K562 (cell line): ENCODE measurements at regions not wholly inside any gene's neighbourhood (a gene's known extent, or its start where the extent isn't known, plus 50 kb on each side); places are given as distances from the start of the nearest gene placed in this dataset.

ENCODE experiments used
- ATAC-seq: fragments of 200-7000 bp; cut with Tn5 transposase; 3 replicates; pipeline ENCODE4 v1.9.1; 2020; ENCODE audit warnings: moderate library complexity
- BruUV-seq: library from RNA; stranded (reverse); fragments of 400-500 nt; replicated peaks from 2 replicates; lab custom pipeline; 2021; lab: Mats Ljungman, UMichigan
- CTCF ChIA-PET: fragments of 300-600 bp; formaldehyde crosslinking; extraction: SDS; loops from one replicate; lab custom pipeline; 2021; ENCODE audit warnings: low intra/inter-chr PET ratio; lab: Yijun Ruan, JAX
- POLR2A ChIA-PET: fragments of 300-600, 350-650 bp; sonication (Branson Sonifier 250); formaldehyde crosslinking; extraction: SDS; loops from one replicate; lab custom pipeline; 2021; ENCODE audit warnings: antibody characterized with exemption, inconsistent platforms; lab: Yijun Ruan, JAX
- DNase-seq, 4 experiments: peaks; one replicate each; pipeline versions ENCODE4 v3.0.0 to v3.0.0-alpha.2; 2011 to 2018; ENCODE audit warnings: low spot score in 3 of 4, mixed read lengths in 3 of 4; ENCODE audit errors: extremely low read depth in 1 of 4
- FAIRE-seq: peaks from 2 replicates; lab custom pipeline; 2011; peaks lifted over from hg19 to GRCh38; lab: Jason Lieb, UNC
- H2AFZ ChIP-seq: 2 replicates; pipeline ENCODE4 v1.6.0; 2011; ENCODE audit warnings: low read depth, low read length, control low read depth, inconsistent platforms
- H3K27ac ChIP-seq: fragments of 200-600 bp; 3 replicates; pipeline ENCODE4 v1.8.0; 2011; ENCODE audit warnings: low read depth, mild to moderate bottlenecking, control low read depth, inconsistent platforms, low read length, moderate library complexity, mixed read lengths; ENCODE audit errors: extremely low read depth
- H3K27me3 ChIP-seq, 2 experiments: fragments of 300-600 bp in 1 of 2; 2 replicates in 1 of 2; 3 replicates in 1 of 2; pipeline versions ENCODE4 v1.6.0 to v1.8.0; 2011; ENCODE audit warnings: inconsistent platforms in 2 of 2, low read length in 2 of 2, mild to moderate bottlenecking in 1 of 2, mixed read lengths in 1 of 2, moderate library complexity in 1 of 2; ENCODE audit not compliant: control insufficient read depth in 2 of 2, insufficient read depth in 2 of 2
- H3K36me3 ChIP-seq: fragments of 300-600 bp; 3 replicates; pipeline ENCODE4 v1.8.0; 2011; ENCODE audit warnings: mild to moderate bottlenecking, low read length, inconsistent platforms; ENCODE audit not compliant: control insufficient read depth, insufficient read depth
- H3K4me1 ChIP-seq, 2 experiments: fragments of 200-600 bp in 1 of 2; replicated peaks in 1 of 2; 2 replicates in 1 of 2; 3 replicates in 1 of 2; pipeline versions ENCODE4 v1.5.1 to v1.8.0; 2011; ENCODE audit warnings: inconsistent platforms in 2 of 2, low read length in 2 of 2, mild to moderate bottlenecking in 1 of 2, mixed read lengths in 1 of 2, moderate library complexity in 1 of 2; ENCODE audit not compliant: control insufficient read depth in 2 of 2, insufficient read depth in 2 of 2
- H3K4me2 ChIP-seq: 2 replicates; pipeline ENCODE4 v1.6.1; 2011; ENCODE audit warnings: low read length, control low read depth, inconsistent platforms, mixed read lengths; ENCODE audit not compliant: insufficient read depth
- H3K4me3 ChIP-seq: fragments of 200-600 bp; sonication (generic), shearing (Covaris generic); 2 replicates; pipeline ENCODE4 v1.5.1; 2016; ENCODE audit warnings: control low read depth, inconsistent platforms
- H3K79me2 ChIP-seq: fragments of 200-600 bp; 3 replicates; pipeline ENCODE4 v1.8.0; 2011; ENCODE audit warnings: low read length, inconsistent platforms; ENCODE audit not compliant: control insufficient read depth, insufficient read depth
- H3K9ac ChIP-seq, 2 experiments: 2 replicates each; pipeline versions ENCODE4 v1.6.0 to v1.6.1; 2011; ENCODE audit warnings: low read depth in 2 of 2, low read length in 2 of 2, control low read depth in 1 of 2, inconsistent platforms in 1 of 2, mild to moderate bottlenecking in 1 of 2, mixed read lengths in 1 of 2; ENCODE audit not compliant: insufficient read depth in 1 of 2
- H3K9me1 ChIP-seq: one replicate; pipeline ENCODE4 v1.6.0; 2011; ENCODE audit warnings: inconsistent platforms, mild to moderate bottlenecking, low read length, moderate library complexity; ENCODE audit not compliant: control insufficient read depth, insufficient read depth
- H3K9me3 ChIP-seq: replicated peaks from 2 replicates; pipeline ENCODE4 v1.5.1; 2011; ENCODE audit warnings: low read depth, low read length, inconsistent platforms; ENCODE audit not compliant: control insufficient read depth, insufficient read depth
- H4K20me1 ChIP-seq: replicated peaks from 2 replicates; pipeline ENCODE4 v1.6.1; 2011; ENCODE audit warnings: low read length, inconsistent platforms, mixed read lengths; ENCODE audit not compliant: control insufficient read depth, insufficient read depth
- ADNP ChIP-seq: fragments of 200-800 bp; sonication (Bioruptor generic); IDR thresholded peaks from 2 replicates; pipeline ENCODE4 v1.6.1; 2016; ENCODE audit warnings: missing genetic modification characterization, missing compliant biosample characterization
- BCOR ChIP-seq: fragments of 450-650 bp; IDR thresholded peaks from 2 replicates; pipeline ENCODE4 v1.6.1; 2016
- BMI1 ChIP-seq: fragments of 150-350 bp; IDR thresholded peaks from 2 replicates; pipeline ENCODE4 v1.6.1; 2014; ENCODE audit warnings: low read length
- BRCA1 ChIP-seq, 2 experiments: fragments of 450-650 bp in 1 of 2; sonication (generic) in 1 of 2; formaldehyde crosslinking in 1 of 2; IDR thresholded peaks; 2 replicates each; pipeline versions ENCODE4 v1.5.0 to v1.6.1; 2017 to 2020; ENCODE audit warnings: mild to moderate bottlenecking in 1 of 2, missing genetic modification reagents in 1 of 2
- CBFB ChIP-seq: sonication (generic); formaldehyde crosslinking; IDR thresholded peaks from 2 replicates; pipeline ENCODE4 v1.4.0; 2020; ENCODE audit warnings: mild to moderate bottlenecking, missing genetic modification reagents
- DDX20 ChIP-seq: fragments of 450-650 bp; IDR thresholded peaks from 2 replicates; pipeline ENCODE4 v1.6.1; 2016; ENCODE audit warnings: missing genetic modification characterization, low read depth, mild to moderate bottlenecking, missing compliant biosample characterization, moderate library complexity
- KDM1A ChIP-seq, 2 experiments: fragments of 450-650 bp; IDR thresholded peaks; 2 replicates each; pipeline ENCODE4 v1.6.1; 2016; ENCODE audit warnings: mild to moderate bottlenecking in 2 of 2
- NELFE ChIP-seq: IDR thresholded peaks from 2 replicates; pipeline ENCODE4 v1.6.1; 2011; ENCODE audit warnings: mild to moderate bottlenecking; ENCODE audit not compliant: insufficient read depth, insufficient read length
- NFXL1 ChIP-seq: fragments of 450-650 bp; formaldehyde crosslinking; IDR thresholded peaks from 2 replicates; pipeline ENCODE4 v1.4.0; 2021; ENCODE audit warnings: mild to moderate bottlenecking
- POLR2AphosphoS5 ChIP-seq: IDR thresholded peaks from 2 replicates; pipeline ENCODE4 v1.6.1; 2011; ENCODE audit warnings: mild to moderate bottlenecking, low read depth, low read length, moderate library complexity; ENCODE audit not compliant: control insufficient read depth, insufficient read depth
- SMARCA5 ChIP-seq: fragments of 450-650 bp; IDR thresholded peaks from 2 replicates; pipeline ENCODE4 v1.6.1; 2016
- TARDBP ChIP-seq: fragments of 450-650 bp; IDR thresholded peaks from 2 replicates; pipeline ENCODE4 v1.6.1; 2016
- ZNF282 ChIP-seq: sonication (generic); formaldehyde crosslinking; IDR thresholded peaks from 2 replicates; pipeline ENCODE4 v1.8.1; 2023; ENCODE audit warnings: missing genetic modification reagents
- ZNF57 ChIP-seq: fragments of 450-650 bp; formaldehyde crosslinking; IDR thresholded peaks from 2 replicates; pipeline ENCODE4 v1.4.0; 2020; ENCODE audit warnings: mild to moderate bottlenecking, moderate library complexity
- ZNF699 ChIP-seq: fragments of 250-450 bp; sonication (Bioruptor Pico); IDR thresholded peaks from 2 replicates; pipeline ENCODE4 v1.8.0; 2021; ENCODE audit warnings: mild to moderate bottlenecking, moderate library complexity; ENCODE audit not compliant: insufficient replicate concordance
- WGBS: fragments of 100-300 bp; shearing (Covaris generic); methylation state at CpG from one replicate; pipeline ENCODE4 v1.1.6; 2016; ENCODE audit warnings: low coverage, mixed read lengths; ENCODE audit not compliant: insufficient coverage; ENCODE audit errors: missing lambda C conversion rate; 5-methylcytosine and 5-hydroxymethylcytosine counted together
- in situ Hi-C: fragments of 300-500 bp; cut with MboI; formaldehyde crosslinking; loops from 4 replicates; pipeline ENCODE4 v1.15.0; 2018; ENCODE audit warnings: inconsistent platforms, mixed read lengths
- intact Hi-C: fragments of 100-400 bp; cut with micrococcal nuclease; formaldehyde crosslinking; loops from 2 replicates; pipeline ENCODE4 v1.14.2; 2022
- TF ChIP-seq, protein P1 (sequence below): sonication (generic); formaldehyde crosslinking; IDR thresholded peaks from 2 replicates; pipeline ENCODE4 v1.8.0; 2022; ENCODE audit warnings: mild to moderate bottlenecking, missing genetic modification reagents, borderline replicate concordance
- TF ChIP-seq, protein P2 (sequence below): fragments of 450-650 bp; formaldehyde crosslinking; IDR thresholded peaks from 2 replicates; pipeline ENCODE4 v1.4.0; 2020; ENCODE audit warnings: mild to moderate bottlenecking, mixed read lengths
- TF ChIP-seq, protein P3 (sequence below): sonication (generic); formaldehyde crosslinking; IDR thresholded peaks from 2 replicates; pipeline ENCODE4 v1.8.1; 2023; ENCODE audit warnings: mild to moderate bottlenecking, missing genetic modification reagents

DNA sequence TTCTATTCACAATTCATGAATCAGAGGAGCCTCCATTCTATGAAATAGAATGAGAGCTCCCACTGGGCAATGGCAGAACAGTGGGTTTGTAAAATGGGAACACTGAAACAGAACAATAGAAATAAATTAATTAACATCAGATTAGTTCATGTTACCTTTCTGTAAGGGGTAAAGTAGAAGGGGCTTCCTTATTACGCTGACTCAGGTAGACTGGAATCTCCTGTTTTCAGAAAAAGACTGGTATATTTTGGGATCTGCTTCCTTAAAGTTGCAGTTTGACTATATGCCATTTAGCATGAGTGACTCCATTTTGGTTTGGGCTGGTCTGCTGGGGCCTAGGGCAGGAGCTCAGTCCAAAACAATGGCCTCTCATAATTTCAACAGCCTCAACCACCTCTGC is 52.8 kb upstream of the ZFAND3 start (continued):
- TF ChIP-seq DDX20 (no peak), CBFB (CRISPR knock-in tag) (no peak), BMI1 (no peak), ZNF57 (CRISPR knock-in tag) (no peak), BRCA1 (IDR thresholded peaks at IDR 0.05) (no peak), BRCA1 (CRISPR knock-in tag; IDR thresholded peaks at IDR 0.05) (no peak), NELFE (no peak), NFXL1 (CRISPR knock-in tag) (no peak), POLR2AphosphoS5 (no peak)

DNA sequence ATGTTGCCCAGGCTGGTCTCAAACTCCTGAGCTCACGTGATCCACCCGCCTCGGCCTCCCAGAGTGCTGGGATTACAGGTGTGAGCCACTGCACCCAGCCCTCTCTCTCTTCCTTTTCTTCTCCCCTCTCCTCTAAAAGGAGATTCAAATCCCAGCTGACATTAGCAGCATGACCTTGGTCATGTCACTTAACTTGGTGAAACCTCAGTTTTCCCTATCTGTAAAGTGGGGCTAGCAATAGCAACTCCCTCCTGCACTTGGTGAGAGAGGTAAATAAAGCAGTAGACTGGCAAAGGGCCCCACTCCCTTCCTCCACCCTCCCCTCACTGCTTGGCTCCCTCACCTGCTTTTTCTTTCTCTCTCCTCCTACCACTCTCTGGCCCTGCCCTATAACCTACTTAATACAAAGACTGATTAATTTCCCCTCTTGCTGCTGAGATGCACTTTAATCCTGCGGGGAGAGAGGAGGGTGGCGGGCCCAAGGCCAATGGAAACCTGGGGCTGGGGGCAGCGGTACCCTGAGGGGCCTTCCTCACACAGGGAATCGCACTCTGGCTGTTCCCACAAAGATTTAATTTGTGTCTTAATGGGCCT is 54.2 kb upstream of the ZFAND3 start:
- in situ Hi-C loops (no loop called here), intact Hi-C loops (no loop called here)
- BruUV-seq = no TSS peak
- Histone ChIP-seq H3K9ac (no peak overlapping the region), H3K27me3 (peaks cover 29 to 45% of the 10 kb centered on the region in 2 experiments), H3K36me3 (no peaks in the 10 kb centered on the region), H3K4me3 (no peak overlapping the region), H2AFZ (no peak overlapping the region), H3K4me1 (no peaks in the 10 kb centered on the region), H3K9me1 (no peaks in the 10 kb centered on the region), H3K79me2 (no peaks in the 10 kb centered on the region), H3K9me3 (no peaks in the 10 kb centered on the region), H4K20me1 (peaks cover under 1% of the 10 kb centered on the region), H3K4me2 (no peak overlapping the region), H3K27ac (no peak overlapping the region)
- FAIRE-seq = no peak
- WGBS = 0% methylated on average over 7 of the region's 7 CpGs
- ChIA-PET CTCF (no interaction called here), POLR2A (interaction anchor here (0.9 kb wide), 1 partner anchor 54 kb away, joined by 3 read pairs; the partner anchor contains the start of gene ZFAND3)
- ATAC-seq = no peak
- DNase-seq = no peak
- TF ChIP-seq BCOR (peak; percentile 71), SMARCA5 (0 out of 2 replicates have a peak, but pooled peaks have one; percentile 28), ZNF282 (CRISPR knock-in tag) (no peak), ADNP (tag) (0 out of 2 replicates have a peak, but pooled peaks have one; percentile 26), ZNF699 (CRISPR knock-in tag) (no peak), TARDBP (no peak), KDM1A (IDR thresholded peaks at IDR 0.05) (peak; percentile 25 to 56; a peak in 2 of 4 replicates)
- TF ChIP-seq, protein P1, sequence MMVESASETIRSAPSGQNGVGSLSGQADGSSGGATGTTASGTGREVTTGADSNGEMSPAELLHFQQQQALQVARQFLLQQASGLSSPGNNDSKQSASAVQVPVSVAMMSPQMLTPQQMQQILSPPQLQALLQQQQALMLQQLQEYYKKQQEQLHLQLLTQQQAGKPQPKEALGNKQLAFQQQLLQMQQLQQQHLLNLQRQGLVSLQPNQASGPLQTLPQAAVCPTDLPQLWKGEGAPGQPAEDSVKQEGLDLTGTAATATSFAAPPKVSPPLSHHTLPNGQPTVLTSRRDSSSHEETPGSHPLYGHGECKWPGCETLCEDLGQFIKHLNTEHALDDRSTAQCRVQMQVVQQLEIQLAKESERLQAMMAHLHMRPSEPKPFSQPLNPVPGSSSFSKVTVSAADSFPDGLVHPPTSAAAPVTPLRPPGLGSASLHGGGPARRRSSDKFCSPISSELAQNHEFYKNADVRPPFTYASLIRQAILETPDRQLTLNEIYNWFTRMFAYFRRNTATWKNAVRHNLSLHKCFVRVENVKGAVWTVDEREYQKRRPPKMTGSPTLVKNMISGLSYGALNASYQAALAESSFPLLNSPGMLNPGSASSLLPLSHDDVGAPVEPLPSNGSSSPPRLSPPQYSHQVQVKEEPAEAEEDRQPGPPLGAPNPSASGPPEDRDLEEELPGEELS (CRISPR knock-in tag) = no peak
- TF ChIP-seq, protein P2, sequence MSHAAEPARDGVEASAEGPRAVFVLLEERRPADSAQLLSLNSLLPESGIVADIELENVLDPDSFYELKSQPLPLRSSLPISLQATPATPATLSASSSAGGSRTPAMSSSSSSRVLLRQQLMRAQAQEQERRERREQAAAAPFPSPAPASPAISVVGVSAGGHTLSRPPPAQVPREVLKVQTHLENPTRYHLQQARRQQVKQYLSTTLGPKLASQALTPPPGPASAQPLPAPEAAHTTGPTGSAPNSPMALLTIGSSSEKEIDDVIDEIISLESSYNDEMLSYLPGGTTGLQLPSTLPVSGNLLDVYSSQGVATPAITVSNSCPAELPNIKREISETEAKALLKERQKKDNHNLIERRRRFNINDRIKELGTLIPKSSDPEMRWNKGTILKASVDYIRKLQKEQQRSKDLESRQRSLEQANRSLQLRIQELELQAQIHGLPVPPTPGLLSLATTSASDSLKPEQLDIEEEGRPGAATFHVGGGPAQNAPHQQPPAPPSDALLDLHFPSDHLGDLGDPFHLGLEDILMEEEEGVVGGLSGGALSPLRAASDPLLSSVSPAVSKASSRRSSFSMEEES (CRISPR knock-in tag) = peak; percentile 36; the same call in 1 of the 2 replicates
- TF ChIP-seq, protein P3, sequence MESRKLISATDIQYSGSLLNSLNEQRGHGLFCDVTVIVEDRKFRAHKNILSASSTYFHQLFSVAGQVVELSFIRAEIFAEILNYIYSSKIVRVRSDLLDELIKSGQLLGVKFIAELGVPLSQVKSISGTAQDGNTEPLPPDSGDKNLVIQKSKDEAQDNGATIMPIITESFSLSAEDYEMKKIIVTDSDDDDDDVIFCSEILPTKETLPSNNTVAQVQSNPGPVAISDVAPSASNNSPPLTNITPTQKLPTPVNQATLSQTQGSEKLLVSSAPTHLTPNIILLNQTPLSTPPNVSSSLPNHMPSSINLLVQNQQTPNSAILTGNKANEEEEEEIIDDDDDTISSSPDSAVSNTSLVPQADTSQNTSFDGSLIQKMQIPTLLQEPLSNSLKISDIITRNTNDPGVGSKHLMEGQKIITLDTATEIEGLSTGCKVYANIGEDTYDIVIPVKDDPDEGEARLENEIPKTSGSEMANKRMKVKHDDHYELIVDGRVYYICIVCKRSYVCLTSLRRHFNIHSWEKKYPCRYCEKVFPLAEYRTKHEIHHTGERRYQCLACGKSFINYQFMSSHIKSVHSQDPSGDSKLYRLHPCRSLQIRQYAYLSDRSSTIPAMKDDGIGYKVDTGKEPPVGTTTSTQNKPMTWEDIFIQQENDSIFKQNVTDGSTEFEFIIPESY (CRISPR knock-in tag) = no peak
